Epithelial cell of proximal tubule (primary cell): ENCODE measurements at regions not wholly inside any gene's neighbourhood (a gene's known extent, or its start where the extent isn't known, plus 50 kb on each side); places are given as distances from the start of the nearest gene placed in this dataset.

Experiments used
- DNase-seq: peaks from one replicate; pipeline ENCODE4 v3.0.0-alpha.2; 2011; ENCODE audit warnings: low read depth
- H3K4me3 ChIP-seq: 2 replicates; pipeline ENCODE4 v1.5.1; 2011; ENCODE audit warnings: low read depth, mild to moderate bottlenecking, low read length
- TF ChIP-seq, protein P1 (sequence below): conservative IDR thresholded peaks from 2 replicates; pipeline ENCODE4 v1.5.1; 2012; ENCODE audit warnings: low read depth, mild to moderate bottlenecking, low read length

DNA sequence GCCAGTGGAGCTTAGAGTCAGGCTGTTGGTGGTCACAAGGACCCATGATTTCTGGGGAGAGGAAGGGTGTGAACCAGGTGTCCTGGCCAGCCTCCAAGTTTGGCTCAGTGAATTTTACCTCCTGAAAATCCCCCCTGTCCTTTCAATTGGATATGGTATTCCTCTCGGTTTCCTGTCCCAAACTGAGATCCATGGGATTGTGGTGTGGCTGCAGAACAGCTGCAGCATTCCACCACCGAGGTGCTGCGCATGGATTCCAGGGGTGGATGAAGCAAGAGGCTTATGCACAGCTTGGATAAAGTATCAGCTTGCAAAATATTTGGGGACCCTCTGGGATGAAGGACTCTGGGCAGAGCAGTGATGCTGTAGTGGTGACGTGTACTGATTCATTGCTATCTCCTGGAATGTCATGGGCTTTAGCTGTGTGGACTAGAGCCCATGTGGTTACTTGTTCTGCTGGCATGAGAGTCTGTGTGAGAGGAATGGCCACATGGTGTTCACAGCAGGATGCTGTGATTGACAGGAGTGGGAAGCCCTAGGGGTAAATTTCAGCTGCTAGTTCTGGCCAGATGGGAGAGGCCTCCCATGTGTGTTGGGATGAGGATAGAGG is 148.7 kb upstream of the SPAG17 start:
- H3K4me3 ChIP-seq = no peak overlapping the region
- TF ChIP-seq, protein P1, sequence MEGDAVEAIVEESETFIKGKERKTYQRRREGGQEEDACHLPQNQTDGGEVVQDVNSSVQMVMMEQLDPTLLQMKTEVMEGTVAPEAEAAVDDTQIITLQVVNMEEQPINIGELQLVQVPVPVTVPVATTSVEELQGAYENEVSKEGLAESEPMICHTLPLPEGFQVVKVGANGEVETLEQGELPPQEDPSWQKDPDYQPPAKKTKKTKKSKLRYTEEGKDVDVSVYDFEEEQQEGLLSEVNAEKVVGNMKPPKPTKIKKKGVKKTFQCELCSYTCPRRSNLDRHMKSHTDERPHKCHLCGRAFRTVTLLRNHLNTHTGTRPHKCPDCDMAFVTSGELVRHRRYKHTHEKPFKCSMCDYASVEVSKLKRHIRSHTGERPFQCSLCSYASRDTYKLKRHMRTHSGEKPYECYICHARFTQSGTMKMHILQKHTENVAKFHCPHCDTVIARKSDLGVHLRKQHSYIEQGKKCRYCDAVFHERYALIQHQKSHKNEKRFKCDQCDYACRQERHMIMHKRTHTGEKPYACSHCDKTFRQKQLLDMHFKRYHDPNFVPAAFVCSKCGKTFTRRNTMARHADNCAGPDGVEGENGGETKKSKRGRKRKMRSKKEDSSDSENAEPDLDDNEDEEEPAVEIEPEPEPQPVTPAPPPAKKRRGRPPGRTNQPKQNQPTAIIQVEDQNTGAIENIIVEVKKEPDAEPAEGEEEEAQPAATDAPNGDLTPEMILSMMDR = no peak
- DNase-seq = no peak

DNA sequence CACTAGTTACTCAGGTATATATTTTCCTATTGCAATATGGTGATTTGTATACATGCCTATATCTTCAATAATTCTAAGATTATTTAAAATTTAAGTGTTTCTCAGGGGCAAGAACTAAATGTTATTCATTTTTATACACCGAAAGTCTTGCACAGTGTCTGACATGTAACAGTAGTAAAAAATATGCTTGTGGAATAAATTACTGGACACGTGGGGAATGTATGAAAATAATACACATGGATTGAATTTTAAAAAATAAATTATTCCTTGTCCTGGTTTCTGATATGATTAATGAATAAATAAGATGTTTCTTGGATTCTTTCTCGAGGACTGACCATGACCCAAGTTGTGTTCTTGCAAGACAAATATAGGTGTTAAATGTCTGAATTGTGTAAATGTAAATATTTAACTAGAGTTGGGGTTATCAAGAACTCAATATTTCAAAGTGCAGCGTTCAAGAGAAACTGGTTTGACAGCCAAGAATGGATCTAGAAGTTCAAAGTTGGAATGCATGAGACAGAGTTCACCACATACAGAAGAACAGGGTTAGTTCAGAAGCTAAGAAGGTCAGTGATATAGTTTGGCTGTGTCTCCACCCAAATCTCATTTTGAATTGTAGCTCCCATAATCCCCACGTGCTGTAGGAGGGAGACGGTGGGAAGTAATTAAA is 142.1 kb upstream of the SPAG17 start:
- no peak for DNase-seq
- no peak overlapping the region for H3K4me3 ChIP-seq
- TF ChIP-seq, protein P1 = no peak

DNA sequence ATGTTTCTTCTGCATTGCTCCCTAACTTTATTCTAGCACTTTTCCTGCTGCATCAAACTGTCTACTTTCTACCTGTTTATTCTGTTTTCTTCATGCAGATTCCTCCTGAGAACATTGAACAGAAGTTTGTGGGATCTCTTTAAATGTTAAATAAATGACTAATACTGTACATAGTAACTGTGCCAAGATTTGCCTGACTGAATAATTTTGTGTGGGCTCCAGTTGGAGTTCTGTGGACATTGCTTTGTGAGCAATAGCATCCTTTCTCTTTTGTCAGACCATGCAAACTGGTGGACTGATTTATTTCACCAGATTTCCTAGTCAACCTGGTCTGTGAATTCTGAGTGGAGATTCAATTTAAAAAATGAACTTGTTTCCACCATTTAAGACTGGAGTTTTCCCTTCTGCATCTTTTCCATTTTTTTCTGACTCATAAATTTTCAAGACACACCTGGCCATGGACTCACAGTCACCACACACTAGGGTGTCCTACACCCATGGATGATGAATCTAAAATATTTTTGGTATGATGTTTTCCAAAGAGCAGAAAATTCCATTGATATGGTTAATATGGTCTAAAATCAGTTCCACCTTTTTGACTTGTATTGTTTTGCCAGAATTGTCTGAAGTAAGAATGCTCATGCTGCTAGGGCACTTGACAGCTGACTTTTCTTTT is 140.7 kb upstream of the SPAG17 start:
- no peak overlapping the region for H3K4me3 ChIP-seq
- TF ChIP-seq, protein P1 = no peak
- no peak for DNase-seq

DNA sequence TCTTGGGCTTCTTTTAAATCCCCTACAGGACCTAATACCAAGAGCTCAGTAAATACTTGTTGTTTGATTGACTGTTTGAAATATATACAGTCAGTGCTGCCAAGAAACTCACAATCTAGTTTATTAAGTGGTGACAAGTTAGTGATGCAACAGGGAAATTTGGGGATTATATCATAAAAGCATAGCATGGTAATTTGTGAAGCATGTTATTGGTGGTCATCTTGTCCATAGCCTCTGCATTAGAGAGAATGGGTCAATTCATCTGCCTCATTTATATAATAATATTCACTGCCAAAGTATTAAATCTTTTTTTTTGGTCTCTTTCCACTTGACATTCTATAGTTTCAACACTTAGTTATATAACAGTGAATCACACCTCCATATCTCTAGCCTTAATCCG is 138.2 kb upstream of the SPAG17 start:
- no peak overlapping the region for H3K4me3 ChIP-seq
- DNase-seq = no peak
- TF ChIP-seq, protein P1 = no peak

DNA sequence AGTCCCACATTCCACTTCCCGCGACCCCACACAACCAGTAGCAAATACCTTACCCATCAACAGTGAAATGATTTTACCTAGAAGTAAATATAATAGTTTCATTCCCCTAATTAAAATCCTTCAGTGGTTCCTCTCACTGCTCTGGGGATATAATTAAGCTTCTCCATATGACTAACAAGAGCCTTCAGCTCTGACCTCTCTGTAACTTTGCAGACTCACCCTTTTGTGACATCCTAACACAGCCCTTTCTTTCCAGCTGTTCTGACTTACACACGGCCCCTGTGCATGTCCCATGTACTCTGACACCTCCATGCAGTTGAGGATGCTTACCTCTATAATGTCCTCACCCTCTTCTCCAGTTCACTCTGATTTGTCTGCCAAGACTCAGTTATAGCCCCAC is 137.3 kb upstream of the SPAG17 start:
- no peak for DNase-seq
- no peak overlapping the region for H3K4me3 ChIP-seq
- TF ChIP-seq, protein P1 = no peak

DNA sequence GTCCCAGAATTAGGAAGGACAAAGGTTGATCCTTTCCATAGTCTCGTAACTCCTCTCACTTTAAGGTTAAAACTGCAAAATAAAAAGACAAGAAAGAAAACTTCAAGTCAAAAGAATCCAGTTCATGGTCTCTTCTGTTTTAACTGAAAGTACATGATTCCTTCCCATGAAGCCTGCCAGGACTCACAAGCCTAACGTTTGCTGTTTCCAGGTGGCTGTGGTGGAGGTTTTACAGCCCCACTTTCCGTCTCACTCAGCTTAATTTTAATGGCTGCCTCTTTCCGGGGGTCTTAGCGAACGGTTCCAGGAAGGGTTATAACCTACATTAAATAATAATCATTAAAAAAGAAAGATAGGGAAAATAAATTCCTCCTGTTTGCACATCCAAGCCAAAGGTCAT is 136.8 kb upstream of the SPAG17 start:
- TF ChIP-seq, protein P1 = no peak
- no peak for DNase-seq
- H3K4me3 ChIP-seq = no peak overlapping the region
